ENCODE measurements at regions not wholly inside any gene's neighbourhood (a gene's known extent, or its start where the extent isn't known, plus 50 kb on each side); places are given as distances from the start of the nearest gene placed in this dataset.

DNA sequence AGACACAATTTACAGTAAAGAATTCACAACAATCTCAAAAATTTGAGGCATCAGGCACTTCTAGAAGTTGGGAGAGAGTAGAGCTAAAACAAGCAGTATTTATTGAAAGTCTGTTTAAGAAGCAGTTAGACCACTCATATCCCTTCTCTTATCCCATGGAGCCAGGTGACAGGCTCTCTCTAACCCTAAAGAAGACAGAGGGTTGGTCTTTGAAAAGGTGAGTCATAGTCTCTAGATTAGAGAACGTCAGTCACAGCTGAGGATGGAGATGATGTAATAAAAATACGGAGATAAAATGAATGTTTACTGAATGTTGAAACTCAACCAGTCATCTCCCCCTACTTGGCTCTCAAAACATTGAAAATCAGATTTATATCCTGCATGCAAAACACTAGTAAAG is 223.8 kb downstream of the CHIC2 start:
- no peak for TF ChIP-seq CTCF (IDR thresholded peaks at IDR 0.05; ENCODE audit: insufficient read depth, low read length)
- TF ChIP-seq POLR2AphosphoS5 (IDR thresholded peaks at IDR 0.05; ENCODE audit: low read depth): no peak
- TF ChIP-seq, protein P1, sequence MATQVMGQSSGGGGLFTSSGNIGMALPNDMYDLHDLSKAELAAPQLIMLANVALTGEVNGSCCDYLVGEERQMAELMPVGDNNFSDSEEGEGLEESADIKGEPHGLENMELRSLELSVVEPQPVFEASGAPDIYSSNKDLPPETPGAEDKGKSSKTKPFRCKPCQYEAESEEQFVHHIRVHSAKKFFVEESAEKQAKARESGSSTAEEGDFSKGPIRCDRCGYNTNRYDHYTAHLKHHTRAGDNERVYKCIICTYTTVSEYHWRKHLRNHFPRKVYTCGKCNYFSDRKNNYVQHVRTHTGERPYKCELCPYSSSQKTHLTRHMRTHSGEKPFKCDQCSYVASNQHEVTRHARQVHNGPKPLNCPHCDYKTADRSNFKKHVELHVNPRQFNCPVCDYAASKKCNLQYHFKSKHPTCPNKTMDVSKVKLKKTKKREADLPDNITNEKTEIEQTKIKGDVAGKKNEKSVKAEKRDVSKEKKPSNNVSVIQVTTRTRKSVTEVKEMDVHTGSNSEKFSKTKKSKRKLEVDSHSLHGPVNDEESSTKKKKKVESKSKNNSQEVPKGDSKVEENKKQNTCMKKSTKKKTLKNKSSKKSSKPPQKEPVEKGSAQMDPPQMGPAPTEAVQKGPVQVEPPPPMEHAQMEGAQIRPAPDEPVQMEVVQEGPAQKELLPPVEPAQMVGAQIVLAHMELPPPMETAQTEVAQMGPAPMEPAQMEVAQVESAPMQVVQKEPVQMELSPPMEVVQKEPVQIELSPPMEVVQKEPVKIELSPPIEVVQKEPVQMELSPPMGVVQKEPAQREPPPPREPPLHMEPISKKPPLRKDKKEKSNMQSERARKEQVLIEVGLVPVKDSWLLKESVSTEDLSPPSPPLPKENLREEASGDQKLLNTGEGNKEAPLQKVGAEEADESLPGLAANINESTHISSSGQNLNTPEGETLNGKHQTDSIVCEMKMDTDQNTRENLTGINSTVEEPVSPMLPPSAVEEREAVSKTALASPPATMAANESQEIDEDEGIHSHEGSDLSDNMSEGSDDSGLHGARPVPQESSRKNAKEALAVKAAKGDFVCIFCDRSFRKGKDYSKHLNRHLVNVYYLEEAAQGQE (IDR thresholded peaks at IDR 0.05; ENCODE audit: insufficient replicate concordance, low read depth): no peak
- no peak for TF ChIP-seq GABPA (IDR thresholded peaks at IDR 0.05; ENCODE audit: low read depth)
- no peak for TF ChIP-seq SPI1 (IDR thresholded peaks at IDR 0.05; ENCODE audit: borderline replicate concordance, low read depth)
